ENCODE measurements at regions not wholly inside any gene's neighbourhood (a gene's known extent, or its start where the extent isn't known, plus 50 kb on each side); places are given as distances from the start of the nearest gene placed in this dataset.
"Not testable (repeated sequence)": the region's sequence is repeated elsewhere in the genome, so short reads cannot be mapped to it uniquely, and the experiment has no call there.

- ATAC-seq (no peak), DNase-seq (no peak)
- intact Hi-C loops (cut with DNase I) = no loop called here
Measured at GRCh38 chr10:29223326-29223725, 65.5 kb upstream of the LYZL1 start.

- intact Hi-C loops (cut with DNase I) = no loop called here
- ATAC-seq (no peak), DNase-seq (no peak)
Measured at GRCh38 chr10:29224631-29225030, 64.2 kb upstream of the LYZL1 start.

- intact Hi-C loops (cut with DNase I) = no loop called here
- ATAC-seq (no peak), DNase-seq (no peak)
Measured at GRCh38 chr10:29227201-29227600, 61.7 kb upstream of the LYZL1 start.

GRCh38 chr10:29228562-29228961 is 60.3 kb upstream of the LYZL1 start:
- ATAC-seq (no peak), DNase-seq (no peak)
- intact Hi-C loops (cut with DNase I) = no loop called here

- ATAC-seq (no peak), DNase-seq (no peak)
- intact Hi-C loops (cut with DNase I) = no loop called here
Measured at GRCh38 chr10:29229258-29229705, 59.6 kb upstream of the LYZL1 start.

GRCh38 chr10:29236910-29237309 is 52.0 kb upstream of the LYZL1 start:
- intact Hi-C loops (cut with DNase I); DNase-seq; ATAC-seq: not testable (repeated sequence)

GRCh38 chr10:29237786-29238185 is 51.1 kb upstream of the LYZL1 start:
- intact Hi-C loops (cut with DNase I) = no loop called here
- DNase-seq = no peak
- ATAC-seq = no peak

- no peak for ATAC-seq
- intact Hi-C loops (cut with DNase I) = no loop called here
- DNase-seq = no peak
Measured at GRCh38 chr10:29238523-29239135, 50.2 kb upstream of the LYZL1 start.

All from left cardiac atrium (tissue), 4 donors.